HG03103 (cell line): ENCODE measurements at regions not wholly inside any gene's neighbourhood (a gene's known extent, or its start where the extent isn't known, plus 50 kb on each side); places are given as distances from the start of the nearest gene placed in this dataset.
"Not testable (repeated sequence)": the region's sequence is repeated elsewhere in the genome, so short reads cannot be mapped to it uniquely, and the experiment has no call there.

Source experiments
- ATAC-seq: cut with Tn5 transposase; IDR thresholded peaks from one replicate; pipeline ENCODE4 v1.9.1; 2021; ENCODE audit warnings: low read depth; ENCODE audit not compliant: unreplicated experiment

GRCh38 chr10:30172673-30173072 lies 113.3 kb upstream of the JCAD start:
- ATAC-seq = no peak

DNA sequence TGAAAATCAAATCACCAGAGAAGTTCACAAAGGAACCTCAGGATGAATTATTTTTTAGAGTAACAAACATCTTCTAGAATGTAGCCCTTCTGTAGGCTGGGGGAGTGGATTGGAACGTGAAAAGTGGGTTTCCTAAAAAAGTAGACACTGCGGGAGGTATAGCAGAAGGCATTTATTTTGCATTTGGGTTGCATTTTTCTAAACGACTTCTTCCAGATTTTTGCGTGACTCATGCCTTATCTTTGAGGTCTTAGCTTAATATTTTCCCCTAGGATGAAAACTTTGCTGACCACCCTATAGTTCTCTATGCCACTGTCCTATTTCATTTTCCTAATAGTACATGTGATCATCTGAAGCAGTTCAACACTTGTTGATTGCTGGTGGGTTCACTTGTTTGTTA lies 112.7 kb upstream of the JCAD start:
- no peak for ATAC-seq

DNA sequence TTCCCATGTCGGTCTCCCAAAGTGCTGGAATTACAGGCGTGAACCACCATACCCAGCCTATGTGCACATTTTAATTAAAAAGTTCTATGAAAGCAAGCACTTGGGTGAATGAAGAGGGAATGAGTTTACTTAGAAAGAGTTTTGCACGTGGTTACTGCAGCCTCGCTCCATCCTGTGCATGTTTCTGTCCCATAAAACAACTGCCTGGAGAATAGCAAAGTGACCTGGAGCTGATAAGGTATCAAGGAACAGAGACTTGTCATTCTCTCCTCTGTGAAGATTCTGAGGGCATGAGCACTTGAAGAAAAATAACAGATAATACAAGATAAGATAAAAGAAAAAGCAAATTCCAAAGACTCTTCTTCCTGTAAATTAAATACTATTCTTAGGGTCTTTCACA lies 112.2 kb upstream of the JCAD start:
- ATAC-seq = no peak

DNA sequence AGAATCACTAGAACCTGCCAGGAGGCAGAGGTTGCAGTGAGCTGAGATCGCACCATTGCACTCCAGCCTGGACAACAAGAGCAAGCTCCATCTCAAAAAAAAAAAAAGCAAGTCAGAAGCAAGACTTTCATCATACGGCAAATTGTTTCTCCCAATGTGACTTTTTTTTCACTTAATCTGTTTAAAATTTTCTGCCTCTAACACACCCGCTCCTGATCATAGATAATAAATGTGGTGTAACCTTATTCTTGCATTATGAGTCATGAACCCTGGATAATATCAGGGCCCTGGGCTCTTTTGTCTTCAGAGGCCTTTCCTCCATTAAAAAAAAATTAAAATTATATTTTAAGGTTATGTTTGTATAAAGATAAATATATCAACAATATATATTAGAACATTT lies 111.4 kb upstream of the JCAD start:
- no peak for ATAC-seq

DNA sequence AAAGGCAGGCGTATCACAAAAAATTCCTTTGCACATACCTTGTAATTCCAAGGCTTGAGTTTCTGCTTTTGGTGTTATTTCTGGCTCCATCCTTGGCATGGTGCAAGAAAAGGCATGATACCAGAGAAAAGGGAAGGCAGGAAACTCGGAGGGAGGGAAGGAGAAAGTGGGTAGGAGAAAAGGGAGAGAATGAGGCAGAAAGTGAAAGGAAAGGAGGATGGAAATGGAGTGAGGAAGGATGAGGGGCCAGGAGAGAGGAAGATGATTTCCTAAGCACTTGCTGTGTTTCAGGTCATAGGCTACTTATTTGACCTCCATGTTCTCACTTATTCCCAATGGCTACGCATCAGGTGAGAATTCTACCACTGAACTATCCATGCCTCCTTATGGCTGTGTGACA lies 110.8 kb upstream of the JCAD start:
- no peak for ATAC-seq

DNA sequence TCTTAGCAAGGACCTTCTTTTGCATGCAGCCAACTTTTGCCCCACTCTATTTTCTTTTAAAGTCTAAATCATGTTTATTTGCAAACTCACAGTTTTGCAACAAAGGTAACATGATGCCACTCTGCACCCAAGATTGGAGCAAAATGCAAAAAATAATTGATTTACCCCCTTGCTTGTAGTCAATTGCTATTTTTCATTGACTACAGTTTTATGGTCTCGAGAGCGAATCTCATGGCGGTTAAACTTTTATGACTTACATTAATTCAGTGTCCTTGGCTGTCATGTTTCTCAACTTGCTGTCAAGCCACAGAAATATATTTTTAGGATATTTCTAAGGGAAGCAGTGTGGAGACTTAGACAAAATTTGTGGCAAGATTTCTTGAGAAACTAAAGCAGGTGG lies 110.0 kb upstream of the JCAD start:
- no peak for ATAC-seq

DNA sequence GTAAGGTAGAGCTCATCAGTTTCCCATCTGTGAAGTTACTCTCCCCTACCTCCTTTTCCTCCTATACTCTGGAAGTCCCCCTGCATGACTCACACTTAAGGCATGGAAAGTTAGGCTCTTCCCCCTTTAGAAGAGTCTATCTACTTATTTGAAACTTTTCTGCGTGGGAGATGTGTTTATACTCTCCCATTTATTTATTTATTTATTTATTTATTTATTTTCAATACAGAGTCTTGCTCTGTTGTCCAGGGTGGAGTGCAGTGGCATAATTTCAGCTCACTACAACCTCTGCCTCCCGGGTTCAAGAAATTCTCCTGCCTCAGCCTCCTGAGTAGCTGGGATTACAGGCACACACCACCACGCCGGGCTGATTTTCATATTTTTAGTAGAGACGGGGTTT lies 107.5 kb upstream of the JCAD start:
- no peak for ATAC-seq

DNA sequence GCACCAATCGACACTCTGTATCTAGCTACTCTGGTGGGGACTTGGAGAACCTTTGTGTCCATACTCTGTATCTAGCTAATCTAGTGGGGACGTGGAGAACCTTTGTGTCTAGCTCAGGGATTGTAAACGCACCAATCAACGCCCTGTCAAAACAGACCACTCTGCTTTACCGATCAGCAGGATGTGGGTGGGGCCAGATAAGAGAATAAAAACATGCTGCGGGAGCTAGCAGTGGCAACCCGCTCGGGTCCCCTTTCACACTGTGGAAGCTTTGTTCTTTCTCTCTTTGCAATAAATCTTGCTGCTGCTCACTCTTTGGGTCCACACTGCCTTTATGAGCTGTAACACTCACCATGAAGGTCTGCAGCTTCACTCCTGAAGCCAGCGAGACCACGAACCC lies 104.0 kb upstream of the JCAD start:
- ATAC-seq = not testable (repeated sequence)

GRCh38 chr10:30162796-30163195 lies 103.4 kb upstream of the JCAD start:
- not testable (repeated sequence) for ATAC-seq

GRCh38 chr10:30160271-30160982 lies 101.0 kb upstream of the JCAD start:
- ATAC-seq = no peak

DNA sequence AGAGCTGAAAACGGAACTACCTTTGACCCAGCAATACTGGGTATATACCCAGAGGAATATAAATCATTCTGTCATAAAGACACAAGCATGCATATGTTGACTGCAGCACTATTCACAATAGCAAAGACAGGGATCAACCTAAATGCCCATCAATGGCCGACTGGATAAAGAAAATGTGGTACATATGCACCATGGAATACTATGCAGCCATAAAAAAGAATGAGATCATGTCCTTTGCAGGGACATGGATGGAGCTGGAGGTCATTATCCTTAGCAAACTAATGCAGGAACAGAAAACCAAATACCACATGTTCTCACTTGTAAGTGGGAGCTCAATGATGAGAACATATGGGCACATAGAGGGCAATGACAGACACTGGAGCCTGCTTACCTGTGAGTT lies 100.2 kb upstream of the JCAD start:
- ATAC-seq = not testable (repeated sequence)

DNA sequence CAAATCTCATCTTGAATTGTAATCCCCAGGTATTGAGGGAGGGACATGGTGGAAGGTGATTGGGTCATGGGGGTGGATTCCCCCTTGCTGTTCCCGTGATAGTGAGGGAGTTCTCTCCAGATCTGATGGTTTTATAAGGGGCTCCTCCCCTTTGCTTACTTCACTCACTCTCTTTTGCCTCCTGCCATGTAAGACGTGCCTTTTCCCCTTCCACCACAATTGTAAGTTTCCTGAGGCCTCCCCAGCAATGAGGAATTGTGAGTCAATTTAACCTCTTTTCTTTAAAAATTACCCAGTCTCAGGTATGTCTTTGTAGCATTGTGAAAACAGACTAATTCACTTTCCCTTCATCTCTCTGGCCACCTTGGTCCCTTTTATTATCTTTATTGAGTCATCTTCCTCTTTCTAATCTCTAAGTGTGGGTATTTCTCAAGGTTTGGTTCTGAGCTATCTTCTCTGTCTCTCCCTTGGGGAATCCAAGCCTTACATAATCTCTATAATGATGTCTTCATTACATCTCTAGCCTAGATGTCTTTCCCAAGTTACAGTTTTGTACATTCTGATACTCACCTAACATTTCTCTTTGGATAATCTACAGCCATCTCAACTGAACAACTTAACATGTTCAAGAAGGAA lies 99.1 kb upstream of the JCAD start:
- no peak for ATAC-seq

- ATAC-seq = no peak
Measured at GRCh38 chr10:30155401-30155800, 96.0 kb upstream of the JCAD start.

DNA sequence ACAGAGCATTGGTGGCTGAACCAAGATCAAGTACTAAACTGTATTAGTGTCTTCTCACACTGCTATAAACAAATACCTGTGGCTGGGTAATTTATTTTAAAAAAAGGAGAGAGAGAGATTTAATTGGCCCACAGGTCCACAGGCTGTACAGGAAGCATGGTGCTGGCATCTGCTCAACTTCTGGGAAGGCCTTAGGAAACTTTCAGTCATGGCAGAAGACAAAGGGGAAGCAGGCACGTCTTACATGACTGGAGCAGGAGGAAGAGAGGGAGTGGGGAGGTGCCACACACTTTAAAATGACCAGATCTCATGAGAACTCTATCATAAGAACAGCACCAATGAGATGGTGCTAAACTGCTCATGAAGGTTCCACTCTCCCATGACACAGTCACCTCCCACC lies 95.2 kb upstream of the JCAD start:
- no peak for ATAC-seq

GRCh38 chr10:30154126-30154525 lies 94.7 kb upstream of the JCAD start:
- ATAC-seq = no peak

DNA sequence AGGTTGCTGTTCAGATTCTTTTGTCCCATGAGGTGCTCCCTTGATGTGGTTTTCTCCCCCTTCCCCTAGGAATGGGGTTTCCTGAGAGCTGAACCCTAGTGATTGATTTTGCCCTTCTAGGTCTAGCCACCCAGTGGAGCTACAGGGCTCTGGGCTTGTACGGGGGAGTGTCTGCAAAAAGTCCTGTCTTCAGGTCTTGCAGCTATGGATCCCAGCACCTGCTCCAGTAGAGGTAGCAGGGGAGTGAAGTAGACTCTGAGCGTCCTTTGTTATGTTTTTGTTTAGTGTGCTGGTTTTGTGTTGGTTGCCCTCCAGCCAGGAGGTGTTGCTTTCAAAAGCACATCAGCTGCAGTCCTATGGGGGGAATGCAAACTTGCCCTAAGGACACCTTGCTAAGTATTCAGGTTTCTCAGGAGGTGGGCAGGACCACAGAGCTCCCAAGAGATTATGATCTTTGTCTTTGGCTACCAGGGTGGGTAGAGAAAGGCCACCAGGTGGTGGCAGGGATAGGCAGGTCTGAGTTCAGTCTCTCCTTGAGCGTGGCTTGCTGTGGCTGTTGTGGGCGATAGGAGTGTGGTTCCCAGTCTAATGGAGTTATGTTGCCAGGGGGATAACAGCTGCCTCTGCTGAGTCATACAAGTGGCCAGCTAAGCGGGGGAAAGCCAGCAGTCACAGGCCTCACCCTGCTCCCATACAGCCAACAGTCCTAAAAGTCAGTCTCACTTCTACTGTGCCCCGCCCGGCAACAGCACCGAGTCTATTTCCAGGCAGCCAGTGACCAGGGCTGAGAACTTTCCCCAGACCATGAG lies 92.4 kb upstream of the JCAD start:
- ATAC-seq = no peak

- ATAC-seq = no peak
Measured at GRCh38 chr10:30141423-30141822, 82.0 kb upstream of the JCAD start.

- ATAC-seq = no peak
Measured at GRCh38 chr10:30134171-30134945, 75.0 kb upstream of the JCAD start.

- ATAC-seq = no peak
Measured at GRCh38 chr10:30133198-30133597, 73.8 kb upstream of the JCAD start.

- ATAC-seq = not testable (repeated sequence)
Measured at GRCh38 chr10:30131369-30131768, 72.0 kb upstream of the JCAD start.

DNA sequence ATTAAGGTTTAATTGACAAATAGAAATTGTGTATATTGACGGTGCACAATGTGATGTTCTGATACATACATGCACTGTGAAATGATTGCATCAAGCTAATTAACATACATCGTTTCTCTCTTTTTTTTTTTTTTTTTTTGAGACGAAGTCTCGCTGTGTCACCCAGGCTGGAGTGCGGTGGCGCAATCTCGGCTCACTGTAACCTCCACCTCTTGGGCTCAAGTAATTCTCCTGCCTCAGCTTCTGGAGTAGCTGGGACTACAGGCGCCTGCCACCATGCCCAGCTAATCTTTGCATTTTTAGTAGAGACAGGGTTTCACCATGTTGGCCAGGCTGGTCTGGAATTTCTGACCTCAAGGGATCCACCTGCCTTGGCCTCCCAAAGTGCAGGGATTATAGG lies 69.9 kb upstream of the JCAD start:
- ATAC-seq = not testable (repeated sequence)
